ENCODE measurements at regions not wholly inside any gene's neighbourhood (a gene's known extent, or its start where the extent isn't known, plus 50 kb on each side); places are given as distances from the start of the nearest gene placed in this dataset.

GRCh38 chr5:92401492-92401891 lies 1018.4 kb upstream of the ARRDC3 start:
- no peak for TF ChIP-seq POLR2A (IDR thresholded peaks at IDR 0.05)
- TF ChIP-seq CTCF (IDR thresholded peaks at IDR 0.05 in 4 of 5, conservative IDR thresholded peaks at IDR 0.05 in 1 of 5): no peak
